ENCODE measurements at regions not wholly inside any gene's neighbourhood (a gene's known extent, or its start where the extent isn't known, plus 50 kb on each side); places are given as distances from the start of the nearest gene placed in this dataset.

DNA sequence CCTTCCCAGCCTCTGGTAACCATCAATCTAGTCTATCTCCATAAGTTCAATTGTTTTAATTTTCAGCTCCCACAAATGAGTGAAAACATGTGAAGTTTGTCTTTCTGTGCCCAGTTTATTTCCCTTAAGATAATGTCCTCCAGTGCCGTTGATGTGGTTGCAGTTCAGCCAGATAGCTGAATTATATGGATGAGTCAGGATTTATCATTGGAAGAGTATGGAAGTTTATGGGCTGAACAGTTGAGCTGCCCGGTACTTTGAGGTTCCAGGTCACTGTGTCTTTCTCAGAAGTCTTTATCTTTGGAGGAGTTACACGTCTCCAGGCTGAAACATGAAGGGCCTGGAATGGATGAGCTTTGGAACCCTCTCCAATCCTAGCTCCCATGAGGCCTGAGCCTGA is 120.1 kb downstream of the ASCL4 start:
- no peak for DNase-seq

DNA sequence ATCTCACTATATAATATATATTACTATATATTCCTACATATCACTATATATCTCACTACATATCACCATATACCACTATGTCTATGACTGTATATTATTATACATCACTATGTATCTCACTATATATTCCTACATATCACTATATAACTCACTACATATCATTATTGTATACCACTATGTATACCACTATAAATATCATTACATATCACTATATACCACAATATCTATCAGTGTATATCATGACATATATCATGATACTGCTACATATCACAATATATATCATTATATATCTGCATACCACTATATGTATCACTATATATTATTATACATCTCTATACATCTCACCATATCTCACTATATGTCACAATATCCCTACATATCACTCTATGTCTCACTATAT is 121.5 kb downstream of the ASCL4 start:
- no peak for DNase-seq

DNA sequence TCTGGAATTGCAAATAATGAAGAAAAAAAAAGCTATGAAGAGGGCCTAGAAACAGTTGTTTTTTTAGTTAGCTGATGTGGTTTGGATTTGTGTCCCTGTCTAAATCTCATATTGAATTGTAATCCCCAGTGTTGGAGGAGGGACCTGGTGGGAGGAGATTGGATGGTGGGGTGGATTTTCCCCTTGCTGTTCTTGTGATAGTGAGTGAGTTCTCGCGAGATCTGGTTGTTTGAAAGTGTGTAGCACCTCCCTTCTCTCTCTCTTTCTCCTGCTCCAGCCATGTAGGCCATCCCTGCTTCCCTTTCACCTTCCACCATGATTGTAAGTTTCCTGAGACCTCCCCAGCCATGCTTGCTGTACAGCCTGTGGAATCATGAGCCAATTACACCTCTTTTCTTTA is 126.1 kb downstream of the ASCL4 start:
- no peak for DNase-seq

DNA sequence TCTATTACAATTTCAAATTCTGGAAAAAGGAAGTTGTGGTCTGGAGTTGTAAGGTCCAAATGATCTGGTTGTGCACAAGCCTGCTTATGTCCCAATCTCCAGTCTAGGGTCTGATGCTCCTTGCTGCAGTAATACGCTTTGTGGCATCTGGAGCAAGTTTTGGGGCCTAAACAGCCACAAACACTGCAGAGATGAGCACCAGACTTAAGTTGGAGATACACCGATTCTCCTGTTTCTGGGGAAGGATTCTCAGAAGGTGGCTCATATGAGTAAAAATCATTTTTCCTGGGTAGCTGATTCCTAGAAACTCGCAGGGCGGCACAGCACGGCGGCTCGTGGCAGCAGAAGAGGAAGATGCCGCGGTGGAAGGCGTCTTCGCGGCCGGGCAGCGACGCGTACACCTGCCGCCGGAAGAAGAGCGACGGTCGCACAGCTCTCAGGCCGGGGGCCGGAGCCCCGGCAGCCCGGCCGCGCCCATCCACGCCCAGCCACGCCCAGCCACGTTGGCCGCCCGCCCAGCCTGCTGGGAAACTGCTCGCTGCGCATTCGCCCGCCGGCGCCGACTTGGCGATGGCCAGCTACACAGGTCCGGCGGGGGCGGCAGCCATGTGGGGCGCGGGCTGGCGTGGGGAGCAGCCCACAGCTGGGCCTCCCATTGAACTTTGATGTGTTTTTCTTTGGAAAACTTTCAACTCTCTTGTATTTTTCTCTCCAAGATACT is 129.0 kb downstream of the ASCL4 start:
- no peak for DNase-seq

DNA sequence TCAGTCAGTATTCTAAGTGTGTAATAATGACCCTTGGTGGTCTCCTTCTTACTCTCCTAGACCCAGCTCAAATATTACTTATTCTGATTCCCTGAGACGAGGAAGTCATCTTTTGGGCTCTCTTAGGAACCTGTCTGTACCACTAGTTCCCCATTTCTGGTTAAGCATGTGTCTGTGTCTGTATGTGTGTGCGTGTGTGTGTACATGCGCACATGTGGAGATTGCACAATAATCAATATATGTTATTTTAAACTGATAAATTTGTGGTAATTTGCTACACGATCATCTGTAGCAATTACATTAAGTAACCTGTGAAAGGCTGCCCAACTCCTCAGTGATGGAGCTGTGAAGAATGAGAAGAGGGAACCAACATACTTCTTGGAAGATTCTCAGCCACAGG is 132.2 kb downstream of the ASCL4 start:
- DNase-seq = no peak

DNA sequence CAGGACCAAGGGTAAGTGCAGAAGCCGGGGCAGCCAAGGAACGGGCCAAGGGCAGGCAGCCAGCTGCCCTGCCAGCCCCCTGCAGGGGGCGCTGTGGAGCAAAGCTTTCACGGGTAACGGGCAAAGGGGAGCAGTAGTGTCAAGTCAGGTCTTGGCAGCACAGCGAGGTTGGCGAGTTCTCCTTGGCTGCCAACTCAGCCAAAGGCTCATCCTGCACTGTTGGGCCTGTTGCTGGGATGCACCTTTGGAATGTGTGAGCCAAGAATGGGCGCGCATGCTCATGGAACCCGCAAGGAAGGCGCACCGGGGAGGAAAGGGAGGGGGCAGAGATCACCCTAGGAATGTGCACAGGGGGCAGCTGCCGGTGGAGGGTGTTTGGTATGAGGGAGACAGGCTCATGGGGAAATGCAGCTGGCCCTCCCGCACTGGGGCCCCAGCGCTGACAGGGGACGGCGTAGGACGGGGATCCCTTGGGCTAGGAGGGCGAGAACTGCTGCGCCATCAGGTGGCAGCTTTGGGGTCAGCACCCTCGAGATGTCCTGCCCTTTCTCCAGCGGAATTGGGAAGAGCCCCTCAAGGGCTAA is 138.0 kb downstream of the ASCL4 start:
- DNase-seq = peak; percentile 17

DNA sequence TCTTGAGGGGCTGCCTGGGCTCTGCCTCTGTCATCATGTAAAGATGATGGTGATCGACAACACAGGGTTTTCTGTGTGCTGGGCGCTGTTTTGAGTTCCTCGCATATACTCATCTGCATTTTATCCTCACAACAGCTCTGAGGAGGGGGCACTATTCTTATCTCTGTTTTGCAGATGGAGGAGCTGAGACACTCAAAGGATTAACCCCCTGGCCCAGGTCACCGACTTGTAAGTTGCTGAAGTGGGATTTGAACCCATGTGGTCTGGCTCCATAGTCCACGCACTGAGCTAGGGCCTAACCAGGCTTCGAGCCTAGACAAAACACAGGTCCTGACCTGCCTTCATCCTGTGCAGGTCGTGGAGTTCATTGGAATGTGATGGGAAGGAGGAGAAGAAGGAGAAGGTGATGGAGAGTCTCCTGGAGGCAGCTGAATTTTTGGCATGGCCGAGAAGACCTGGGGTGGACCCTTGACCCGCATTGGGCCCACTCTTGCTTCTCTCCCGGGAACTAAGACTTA is 140.0 kb downstream of the ASCL4 start:
- DNase-seq = no peak

DNA sequence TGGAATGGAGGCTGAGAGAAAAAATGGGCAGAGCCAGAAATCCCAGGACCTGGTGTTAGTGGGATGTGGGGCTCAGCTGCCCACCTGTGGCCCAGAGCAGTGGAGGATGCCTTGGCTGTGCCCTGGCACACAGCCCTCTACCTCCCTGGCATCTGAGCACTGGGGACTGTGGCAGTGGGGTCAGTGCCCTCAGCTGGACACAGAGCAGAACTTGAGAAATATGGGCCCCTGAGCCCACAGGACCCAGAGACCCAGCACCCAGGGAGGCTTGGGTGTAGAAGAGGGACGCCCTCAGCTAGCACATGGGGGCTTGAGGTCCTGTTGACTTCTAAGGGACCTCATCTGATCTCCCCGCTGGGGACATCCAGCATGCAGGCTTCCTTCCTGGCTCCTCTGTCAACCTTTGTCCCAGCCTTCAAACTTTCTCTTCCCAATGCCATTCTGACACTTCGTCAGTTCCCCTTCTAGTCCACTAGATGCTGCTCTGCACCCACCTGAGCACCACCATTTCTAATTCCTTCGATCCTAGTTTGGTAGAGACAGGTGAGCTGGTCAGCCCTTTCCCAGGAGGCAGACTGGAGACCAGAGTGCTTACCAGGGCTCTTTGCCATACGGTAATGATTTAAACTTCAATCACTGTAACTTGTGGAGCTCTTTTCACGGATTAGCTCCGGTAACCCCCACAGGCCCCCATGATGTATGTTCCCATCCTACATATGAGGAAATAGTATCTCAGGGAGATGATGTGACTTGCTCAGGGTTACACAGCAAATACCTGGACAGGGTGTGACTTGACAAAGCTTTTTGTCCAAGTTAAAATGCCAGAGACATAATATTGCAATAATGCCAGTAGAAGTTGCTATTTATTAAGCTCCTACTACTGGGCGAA is 143.7 kb downstream of the ASCL4 start:
- no peak for DNase-seq

DNA sequence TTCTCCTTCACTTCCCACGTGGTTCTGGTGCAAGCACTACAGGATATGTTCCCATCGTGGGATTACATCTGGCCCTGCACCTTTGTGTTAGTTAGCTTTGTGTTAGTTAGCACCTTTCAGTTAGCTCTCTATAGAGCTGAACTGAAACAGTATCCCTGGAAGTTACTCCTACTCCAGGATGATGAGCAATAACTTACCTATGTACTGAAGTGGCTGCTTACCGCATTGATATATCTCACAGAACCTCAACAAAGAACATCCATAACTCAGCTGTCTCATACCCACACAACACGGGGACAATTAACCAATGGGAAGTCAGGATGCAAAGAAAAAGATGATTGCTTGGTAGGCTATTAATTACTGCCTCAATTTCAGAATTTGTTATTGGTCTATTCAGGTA is 146.6 kb downstream of the ASCL4 start:
- no peak for DNase-seq

DNA sequence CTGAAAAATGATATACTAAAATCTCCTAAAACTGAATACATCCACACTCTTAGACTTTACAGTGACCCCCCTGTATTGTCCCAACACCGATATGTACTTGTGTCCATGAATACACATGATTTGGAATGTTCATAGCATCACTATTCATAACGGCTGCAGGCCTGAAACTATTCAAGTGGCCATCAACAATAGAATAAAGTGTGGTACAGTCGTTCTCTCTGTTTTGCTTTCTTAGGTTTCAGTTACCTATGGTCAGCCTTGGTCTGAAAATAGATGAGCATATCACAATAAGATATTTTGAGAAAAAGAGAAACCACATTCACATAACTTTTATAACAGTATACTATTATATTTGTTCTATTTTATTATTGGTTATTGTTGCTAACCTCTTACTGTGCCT is 150.6 kb downstream of the ASCL4 start:
- DNase-seq = no peak

DNA sequence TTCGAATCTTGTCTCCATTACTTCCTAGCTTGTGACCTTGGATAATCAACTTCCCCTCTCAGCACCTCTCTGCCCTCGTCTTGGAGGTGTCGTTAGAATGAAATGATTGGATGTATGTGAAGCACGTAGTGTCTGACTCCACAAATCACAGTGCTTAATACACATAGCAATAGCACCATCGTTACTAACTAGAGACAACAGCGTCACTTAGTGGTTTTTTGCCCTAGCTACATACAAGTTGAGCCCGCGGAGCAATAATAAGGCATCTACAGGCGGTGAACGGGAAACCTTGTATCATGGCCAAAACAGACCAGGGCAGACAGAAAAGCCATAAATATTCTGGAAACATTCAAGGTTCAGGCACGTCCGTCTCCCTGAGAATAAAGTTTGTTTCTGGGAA is 154.9 kb downstream of the ASCL4 start:
- no peak for DNase-seq

DNA sequence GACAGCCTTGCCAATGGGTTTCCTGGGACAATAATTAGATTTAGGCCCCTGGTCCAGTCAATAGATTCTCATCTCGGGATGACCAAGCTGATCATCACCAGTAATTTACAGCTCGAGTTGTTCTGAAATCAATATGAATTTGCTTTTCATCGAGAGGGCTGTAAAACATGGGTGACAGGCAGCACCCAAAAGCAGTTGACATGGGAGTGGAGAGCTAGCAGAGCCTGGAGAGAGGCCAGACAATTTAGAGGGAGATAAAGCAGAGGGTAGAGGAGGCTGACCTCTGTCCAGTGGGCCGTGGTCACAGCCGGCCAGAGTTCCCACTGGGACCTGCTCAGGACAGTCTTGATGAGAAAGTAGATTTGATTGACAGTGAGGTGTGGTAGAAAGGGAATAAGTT is 157.3 kb downstream of the ASCL4 start:
- no peak for DNase-seq

DNA sequence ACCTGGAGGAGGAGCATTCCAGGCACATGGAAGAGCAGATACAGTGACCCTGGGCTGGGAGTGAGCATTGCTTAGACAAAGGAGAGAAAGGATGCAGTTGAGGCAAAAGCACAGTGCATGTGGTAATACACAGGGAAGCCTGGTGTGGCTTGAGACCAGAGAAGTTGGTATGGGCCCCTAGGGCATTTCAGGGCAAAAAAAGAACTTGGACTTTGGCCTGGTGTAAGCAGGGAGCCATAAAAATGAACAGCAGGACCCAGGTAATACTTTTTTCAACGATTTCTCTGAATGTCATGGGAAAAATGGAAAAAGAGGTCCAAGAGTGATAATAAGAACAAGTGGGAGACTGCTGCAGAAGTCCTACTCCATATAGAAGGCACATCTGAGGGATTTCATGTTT is 163.9 kb downstream of the ASCL4 start:
- DNase-seq = no peak

DNA sequence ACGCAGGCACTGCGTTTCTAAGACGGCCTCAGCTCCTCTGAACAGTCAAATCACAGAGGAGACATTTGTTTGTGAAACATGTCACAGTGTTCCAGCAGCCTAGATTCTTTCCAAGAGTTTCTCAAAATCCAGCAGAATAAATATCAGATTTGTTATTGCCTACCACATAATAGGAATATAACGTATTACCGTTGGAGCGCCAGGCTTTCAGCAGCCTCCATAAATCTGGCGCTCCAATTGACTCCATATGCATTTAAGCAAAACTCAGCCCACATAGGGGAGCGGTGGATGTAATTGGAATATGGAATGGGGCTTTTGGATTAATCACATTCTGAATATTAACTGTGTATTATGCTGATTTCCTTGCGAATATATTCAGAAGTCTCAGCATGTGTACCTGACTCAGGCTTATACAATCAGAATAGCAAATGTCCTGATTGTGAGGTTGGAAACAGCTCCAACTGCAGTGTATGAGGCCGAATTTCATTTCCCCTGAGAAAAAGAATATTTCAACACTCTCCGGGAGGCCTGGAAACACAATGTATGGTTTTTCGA is 174.0 kb downstream of the ASCL4 start:
- no peak for DNase-seq

DNA sequence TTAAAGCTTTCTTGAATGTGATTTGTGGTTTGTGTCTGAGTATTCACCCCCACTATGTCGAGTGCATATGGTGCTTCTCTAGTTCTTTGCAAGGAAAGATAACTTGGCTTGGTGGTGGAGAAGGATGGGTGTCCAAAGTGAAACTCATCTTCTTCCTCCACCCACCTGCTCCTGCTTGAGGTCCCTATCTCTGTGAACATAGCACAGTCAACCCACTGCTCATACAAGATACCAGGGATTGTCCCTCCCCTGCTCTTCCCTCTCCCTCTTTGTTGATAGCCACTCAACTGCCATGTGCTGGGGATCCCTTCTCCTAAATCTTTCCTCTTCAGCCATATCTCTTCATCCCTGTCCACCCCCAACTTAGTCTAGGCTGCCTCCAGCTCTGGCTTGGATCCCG is 176.5 kb downstream of the ASCL4 start:
- DNase-seq = no peak

DNA sequence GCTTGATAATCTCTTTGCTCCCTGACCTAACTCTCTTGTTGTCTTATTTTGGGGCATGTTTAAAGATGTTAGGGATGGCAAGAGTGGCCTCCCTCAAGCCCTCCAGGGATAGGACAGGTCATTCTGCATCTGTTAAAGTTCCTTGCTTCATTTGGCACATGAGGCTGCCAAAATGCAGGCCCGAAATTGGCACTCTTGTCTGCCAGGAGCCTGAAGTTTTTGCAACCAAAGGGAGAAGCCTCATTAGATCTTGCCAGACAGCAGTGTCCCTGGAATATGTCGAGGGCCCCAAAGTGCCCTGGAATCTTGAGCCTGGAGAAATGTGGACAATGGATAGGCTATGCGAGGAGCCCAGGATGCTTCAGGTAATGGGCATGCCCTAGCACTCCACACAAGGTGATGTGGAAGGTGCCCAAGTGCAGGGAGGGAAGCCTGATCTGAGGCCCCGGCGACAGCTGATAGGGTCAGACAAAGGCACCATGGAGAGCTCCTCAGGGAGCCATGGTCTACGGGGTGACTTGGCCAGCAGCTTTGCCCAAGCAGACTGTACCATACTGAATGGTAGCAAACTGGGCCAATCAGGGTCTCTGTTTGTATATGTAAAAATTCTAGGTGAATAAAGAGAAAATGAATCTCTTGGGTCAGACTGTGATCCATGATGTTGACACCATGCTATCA is 173.0 kb upstream of the WSCD2 start:
- DNase-seq = no peak

DNA sequence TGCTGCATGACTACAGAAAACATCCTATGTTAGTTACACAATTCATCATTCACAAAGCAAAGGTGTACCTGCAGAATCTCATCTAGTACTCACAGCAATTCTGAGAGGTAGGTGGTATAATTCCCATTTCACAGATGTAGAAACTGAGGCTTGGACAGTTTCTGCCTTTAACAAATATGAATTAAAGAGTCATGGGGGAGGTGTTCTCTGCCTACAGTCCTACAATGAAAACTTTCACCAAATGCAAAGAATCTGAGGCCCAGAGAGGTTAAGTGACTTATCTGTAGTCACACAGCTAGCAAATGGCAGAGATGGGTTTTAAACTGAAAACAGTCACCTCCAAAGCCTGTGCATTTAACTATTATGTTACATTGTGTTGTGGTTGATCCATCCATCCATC is 171.6 kb upstream of the WSCD2 start:
- DNase-seq = no peak

DNA sequence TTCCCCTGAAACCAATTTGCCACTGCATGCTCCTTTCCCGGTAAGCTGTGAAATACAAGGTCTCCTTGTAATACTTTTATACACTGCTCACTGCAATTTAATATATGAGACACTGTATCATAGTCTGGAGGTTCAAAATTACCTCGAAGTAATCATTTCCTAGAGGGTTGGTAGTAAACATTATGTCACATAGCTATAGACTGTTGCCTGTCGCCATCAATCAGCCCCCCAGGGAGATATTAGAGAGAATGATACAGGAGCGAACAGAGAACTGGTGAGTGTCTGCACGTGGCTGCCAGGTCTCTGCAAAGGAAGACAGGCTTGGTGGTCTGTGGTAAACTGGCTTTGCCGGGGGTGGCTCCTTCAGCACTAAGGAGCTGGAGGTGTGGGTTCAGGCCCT is 165.5 kb upstream of the WSCD2 start:
- DNase-seq = no peak

DNA sequence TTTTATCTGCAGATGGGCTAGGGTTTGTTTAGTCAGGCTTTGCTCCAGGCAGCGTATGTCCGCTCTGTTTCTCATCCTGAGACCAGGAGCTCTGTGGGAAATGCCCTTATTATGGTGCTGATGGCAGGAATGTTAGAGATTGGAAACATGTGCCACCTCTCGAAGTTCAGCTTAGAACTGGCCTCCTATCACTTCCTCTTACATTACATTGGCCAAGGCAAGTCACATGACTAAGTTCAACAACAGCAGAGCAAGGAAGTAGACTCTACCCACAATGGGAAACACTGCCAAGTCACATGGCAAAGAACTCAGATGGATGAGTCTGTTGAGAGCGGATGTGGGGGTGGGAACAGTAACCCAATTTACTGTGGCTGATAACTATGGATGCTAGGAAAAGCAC is 161.9 kb upstream of the WSCD2 start:
- no peak for DNase-seq

DNA sequence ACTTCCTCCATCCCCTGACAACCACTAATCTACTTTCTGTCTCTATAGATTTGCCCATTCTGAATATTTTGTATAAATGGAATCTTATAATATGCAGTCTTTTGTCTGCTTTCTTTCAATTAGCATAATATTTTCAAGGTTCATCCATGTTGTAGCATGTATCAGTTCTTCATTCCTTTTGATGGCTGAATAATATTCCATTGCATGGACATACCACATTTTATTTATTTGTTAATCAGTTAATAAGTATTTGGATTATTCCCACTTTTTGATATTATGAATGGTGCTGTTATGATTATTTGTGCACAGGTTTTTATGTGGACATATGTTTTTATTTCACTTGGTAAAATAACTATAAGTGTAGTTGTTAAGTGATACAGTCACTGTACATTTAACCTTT is 155.1 kb upstream of the WSCD2 start:
- DNase-seq = no peak

DNA sequence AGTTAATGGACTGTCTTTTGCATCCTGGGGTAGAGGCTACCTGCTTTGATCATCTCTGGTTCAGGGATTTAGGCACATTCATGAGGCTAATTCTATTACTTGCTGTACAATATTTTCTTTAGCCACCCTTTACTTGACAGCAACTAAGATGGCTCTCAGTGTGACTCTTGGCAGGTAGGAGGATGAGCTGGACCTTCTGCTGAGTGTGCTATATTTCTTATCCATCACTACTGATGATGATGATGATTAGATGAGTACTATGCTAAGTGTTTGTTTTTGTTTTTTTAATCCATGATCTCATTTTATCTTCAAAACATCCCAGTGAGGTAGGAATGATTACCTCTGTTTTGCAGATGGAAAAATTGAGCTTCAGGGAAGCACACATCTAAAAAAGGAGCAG is 152.8 kb upstream of the WSCD2 start:
- no peak for DNase-seq

DNA sequence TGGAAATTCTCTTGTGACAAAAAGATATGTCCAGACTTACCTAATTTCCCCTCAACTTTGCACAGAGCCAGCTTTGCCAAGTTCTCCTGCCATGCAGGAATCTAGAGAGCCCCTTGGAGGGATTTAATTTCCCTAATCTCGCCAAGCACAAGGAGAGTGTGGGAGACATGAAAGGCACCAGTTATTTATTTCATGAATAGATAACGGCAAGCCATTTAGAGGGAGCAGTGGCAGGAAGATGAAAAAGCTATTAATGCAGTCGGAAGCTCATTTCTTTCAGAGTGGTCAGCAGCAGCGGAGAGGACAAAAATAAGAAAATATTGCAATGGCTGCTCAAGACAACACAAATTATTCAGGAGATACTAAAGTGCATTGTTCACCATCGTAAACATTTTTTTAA is 150.9 kb upstream of the WSCD2 start:
- no peak for DNase-seq

DNA sequence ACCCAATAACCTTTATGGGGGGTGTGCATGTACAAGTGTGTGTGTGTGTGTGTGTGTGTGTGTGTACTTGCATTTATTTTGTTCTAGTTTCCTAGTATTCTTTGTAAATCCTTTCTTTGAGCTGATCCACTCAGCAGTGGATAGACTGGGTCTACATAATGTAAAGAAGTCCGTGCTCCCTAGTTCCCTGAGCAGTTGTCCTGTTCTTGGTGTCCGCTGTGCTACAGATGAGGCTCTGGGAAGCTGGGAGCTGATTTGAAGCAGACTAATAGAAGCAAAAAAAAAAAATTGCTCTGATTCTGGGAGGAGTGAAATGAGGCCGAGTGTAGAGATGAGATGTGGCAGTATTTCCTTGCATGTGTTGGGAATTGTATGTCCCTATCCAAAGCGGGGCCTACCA is 150.4 kb upstream of the WSCD2 start:
- DNase-seq = no peak
